ENCODE measurements at regions not wholly inside any gene's neighbourhood (a gene's known extent, or its start where the extent isn't known, plus 50 kb on each side); places are given as distances from the start of the nearest gene placed in this dataset.
"Not testable (repeated sequence)": the region's sequence is repeated elsewhere in the genome, so short reads cannot be mapped to it uniquely, and the experiment has no call there.

DNA sequence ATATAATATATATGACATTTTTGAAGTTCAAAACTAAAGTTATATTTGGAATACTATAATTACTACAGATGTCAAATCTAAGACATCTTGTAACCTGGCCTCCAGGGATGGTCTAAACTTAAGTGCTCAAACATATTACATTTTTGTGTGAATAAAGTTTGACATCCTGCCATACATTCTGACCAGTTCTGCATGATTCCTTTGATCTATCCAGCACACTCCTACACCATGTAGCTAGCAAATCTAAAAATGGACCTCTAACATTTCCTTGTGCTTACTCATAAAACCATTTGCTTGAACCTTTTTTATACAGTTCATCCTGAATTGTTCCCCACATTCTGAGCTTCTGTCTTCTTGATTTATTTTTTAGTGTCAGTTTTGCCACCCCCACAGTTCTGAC lies 294.3 kb upstream of the ZNF804A start:
- POLR2A ChIA-PET, result no interaction called here
- H3K4me1 Mint-ChIP-seq, result no peaks in the 10 kb centered on the region
- DNase-seq, result no peak
- no peaks in the 10 kb centered on the region for H3K27me3 Mint-ChIP-seq
- CTCF ChIA-PET, result no interaction called here
- no peak overlapping the region for H3K4me3 Mint-ChIP-seq
- no peaks in the 10 kb centered on the region for H3K36me3 Mint-ChIP-seq (ENCODE audit: low read depth)
- no peak overlapping the region for H3K27ac Mint-ChIP-seq
- H3K9me3 Mint-ChIP-seq, result no peaks in the 10 kb centered on the region

DNA sequence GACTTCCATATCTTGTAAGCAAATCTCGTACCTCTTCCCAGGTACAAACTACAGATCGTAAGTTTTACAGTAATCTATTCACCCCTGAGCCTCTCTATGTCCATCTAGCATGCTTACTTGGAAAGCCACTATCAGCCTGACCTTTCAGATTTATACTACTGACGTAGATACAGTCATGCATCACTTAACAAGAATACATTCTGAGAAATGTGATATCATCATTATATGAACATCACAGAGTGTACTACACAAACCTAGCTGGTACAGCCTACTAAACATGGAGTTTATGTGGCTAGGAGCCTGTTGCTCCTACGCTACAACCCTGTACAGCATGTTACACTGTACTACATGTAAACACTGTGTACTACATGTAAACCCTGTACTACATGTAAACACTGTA lies 293.2 kb upstream of the ZNF804A start:
- H3K9me3 Mint-ChIP-seq, result no peaks in the 10 kb centered on the region
- ChIA-PET POLR2A (no interaction called here), CTCF (no interaction called here)
- H3K27ac Mint-ChIP-seq, result no peak overlapping the region
- H3K4me1 Mint-ChIP-seq, result no peaks in the 10 kb centered on the region
- DNase-seq, result no peak
- H3K36me3 Mint-ChIP-seq (ENCODE audit: low read depth), result no peaks in the 10 kb centered on the region
- no peaks in the 10 kb centered on the region for H3K27me3 Mint-ChIP-seq
- H3K4me3 Mint-ChIP-seq, result no peak overlapping the region

DNA sequence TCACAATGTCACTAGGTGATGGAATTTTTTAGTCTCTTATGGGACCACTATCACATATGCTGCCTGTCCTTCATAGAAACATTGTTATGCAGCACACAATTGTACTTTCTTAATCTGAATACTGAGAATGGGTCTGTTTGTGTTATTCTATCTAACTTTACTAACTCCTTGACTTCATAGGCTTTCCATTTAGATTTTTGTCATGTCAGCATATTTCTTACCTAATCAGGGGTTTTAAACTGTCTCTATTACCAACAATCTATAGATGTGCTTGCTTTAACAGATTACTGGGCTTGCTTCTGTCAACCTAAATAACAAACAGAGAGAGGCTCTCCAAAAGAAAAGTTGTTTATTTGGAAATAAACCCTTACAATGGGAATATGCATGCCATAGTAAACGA lies 289.6 kb upstream of the ZNF804A start:
- Mint-ChIP-seq H3K4me1 (no peaks in the 10 kb centered on the region), H3K9me3 (no peaks in the 10 kb centered on the region), H3K27me3 (no peaks in the 10 kb centered on the region), H3K36me3 (ENCODE audit: low read depth) (no peaks in the 10 kb centered on the region), H3K27ac (no peak overlapping the region), H3K4me3 (no peak overlapping the region)
- CTCF ChIA-PET, result no interaction called here
- DNase-seq, result no peak
- POLR2A ChIA-PET, result no interaction called here

DNA sequence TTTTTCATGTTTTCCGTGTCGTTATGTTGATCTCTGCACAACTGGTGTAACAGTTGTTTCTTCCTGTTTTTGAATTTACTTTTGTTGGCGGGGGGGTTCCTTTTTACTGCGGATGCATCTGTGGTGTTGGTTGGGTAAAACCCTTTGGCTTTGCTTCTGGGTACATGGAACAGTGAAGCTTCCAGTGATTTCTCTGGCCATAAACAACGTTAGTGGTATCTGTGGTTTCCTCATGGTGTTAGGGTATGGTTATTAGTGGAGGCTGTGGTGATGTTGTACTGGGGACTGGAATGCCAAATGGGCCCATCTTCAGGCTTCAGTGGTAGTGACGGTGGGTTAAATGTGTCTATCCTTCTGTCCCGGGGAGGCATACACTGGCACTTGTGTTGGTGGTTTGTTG lies 285.4 kb upstream of the ZNF804A start:
- Mint-ChIP-seq H3K4me1 (no peaks in the 10 kb centered on the region), H3K36me3 (ENCODE audit: low read depth) (no peaks in the 10 kb centered on the region), H3K27ac (no peak overlapping the region), H3K4me3 (no peak overlapping the region), H3K27me3 (no peaks in the 10 kb centered on the region), H3K9me3 (no peaks in the 10 kb centered on the region)
- ChIA-PET CTCF (no interaction called here), POLR2A (no interaction called here)
- no peak for DNase-seq

DNA sequence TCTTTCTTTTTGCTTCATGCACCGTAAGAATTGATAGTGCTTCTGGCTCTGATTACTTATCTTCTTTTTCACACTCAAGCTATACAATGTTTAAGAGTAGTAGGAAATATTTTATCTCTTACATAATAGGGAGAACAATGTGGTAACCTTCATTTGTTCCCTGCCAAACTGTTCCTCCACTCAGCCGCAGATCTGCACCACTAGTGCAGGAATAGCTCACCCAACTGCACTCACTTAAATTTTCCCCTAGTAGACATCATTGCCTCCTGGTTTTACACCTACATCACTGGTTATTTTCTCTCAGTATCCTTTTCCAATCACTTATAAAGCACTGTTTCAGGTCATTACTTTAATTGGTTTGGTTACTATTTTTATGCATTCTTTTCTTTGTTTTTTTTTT lies 283.5 kb upstream of the ZNF804A start:
- H3K4me3 Mint-ChIP-seq, result no peak overlapping the region
- DNase-seq, result no peak
- no peaks in the 10 kb centered on the region for H3K27me3 Mint-ChIP-seq
- no peaks in the 10 kb centered on the region for H3K4me1 Mint-ChIP-seq
- CTCF ChIA-PET, result no interaction called here
- POLR2A ChIA-PET, result no interaction called here
- H3K9me3 Mint-ChIP-seq, result no peaks in the 10 kb centered on the region
- H3K36me3 Mint-ChIP-seq (ENCODE audit: low read depth), result no peaks in the 10 kb centered on the region
- no peak overlapping the region for H3K27ac Mint-ChIP-seq

DNA sequence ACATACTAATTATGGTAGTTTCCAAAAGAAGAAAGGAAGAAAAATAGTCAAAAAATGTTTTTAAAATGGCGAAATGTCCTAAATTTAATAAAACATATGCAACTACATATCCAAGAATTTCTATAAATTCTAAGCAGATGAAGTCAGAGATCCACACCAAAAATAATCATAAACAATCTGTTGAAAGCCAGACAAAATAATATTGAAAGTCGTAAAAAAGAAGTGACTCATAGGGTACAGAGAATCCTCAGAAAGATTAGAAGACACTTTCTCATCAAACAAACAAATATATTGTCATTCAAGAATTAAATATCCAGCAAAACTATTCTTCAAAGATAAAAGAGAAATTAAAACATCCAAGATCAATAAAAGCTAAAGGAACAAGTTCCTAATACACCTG lies 281.4 kb upstream of the ZNF804A start:
- no peak for DNase-seq
- no peak overlapping the region for H3K4me3 Mint-ChIP-seq
- POLR2A ChIA-PET, result no interaction called here
- no peaks in the 10 kb centered on the region for H3K9me3 Mint-ChIP-seq
- CTCF ChIA-PET, result no interaction called here
- no peaks in the 10 kb centered on the region for H3K36me3 Mint-ChIP-seq (ENCODE audit: low read depth)
- no peaks in the 10 kb centered on the region for H3K4me1 Mint-ChIP-seq
- no peak overlapping the region for H3K27ac Mint-ChIP-seq
- H3K27me3 Mint-ChIP-seq, result no peaks in the 10 kb centered on the region

DNA sequence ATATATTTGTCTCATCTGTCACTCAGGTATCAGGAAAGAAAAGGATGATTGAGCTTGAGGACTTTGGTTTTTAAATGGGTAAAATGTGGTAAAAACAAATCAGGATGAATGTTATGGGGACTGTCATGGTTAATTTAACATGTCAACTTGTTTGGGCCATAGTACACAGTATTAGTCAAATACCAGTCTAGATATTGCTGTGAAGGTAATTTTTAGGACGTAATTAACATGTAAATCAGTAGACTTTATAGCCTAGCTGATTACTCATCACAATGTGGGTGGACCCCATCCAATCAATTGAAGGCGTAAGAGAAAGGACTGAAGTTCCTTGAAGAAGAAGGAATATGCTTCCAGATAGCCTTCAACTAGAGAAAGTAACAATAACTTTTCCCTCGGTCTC lies 275.7 kb upstream of the ZNF804A start:
- Mint-ChIP-seq H3K4me3 (no peak overlapping the region), H3K27ac (no peak overlapping the region), H3K27me3 (no peaks in the 10 kb centered on the region), H3K36me3 (ENCODE audit: low read depth) (no peaks in the 10 kb centered on the region), H3K4me1 (no peaks in the 10 kb centered on the region), H3K9me3 (no peaks in the 10 kb centered on the region)
- POLR2A ChIA-PET, result no interaction called here
- CTCF ChIA-PET, result no interaction called here
- no peak for DNase-seq

DNA sequence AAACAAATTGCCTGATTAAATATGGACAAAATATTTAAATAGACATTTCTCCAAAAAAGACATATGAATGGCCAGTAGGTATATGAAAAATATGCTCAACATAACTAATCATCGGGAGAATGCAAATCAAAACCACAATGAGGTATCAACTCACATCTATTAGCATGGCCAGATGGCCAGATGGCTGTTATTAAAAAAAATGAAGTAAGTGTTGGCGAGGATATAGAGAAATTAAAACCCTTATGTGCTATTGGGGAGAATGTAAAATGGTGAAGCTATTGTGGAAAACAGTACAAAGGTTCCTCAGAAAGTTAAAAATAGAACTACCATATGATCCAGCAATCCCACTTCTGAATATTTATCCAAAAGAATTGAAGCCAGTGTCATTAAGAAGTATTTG lies 272.3 kb upstream of the ZNF804A start:
- no peak for DNase-seq
- ChIA-PET CTCF (no interaction called here), POLR2A (no interaction called here)

DNA sequence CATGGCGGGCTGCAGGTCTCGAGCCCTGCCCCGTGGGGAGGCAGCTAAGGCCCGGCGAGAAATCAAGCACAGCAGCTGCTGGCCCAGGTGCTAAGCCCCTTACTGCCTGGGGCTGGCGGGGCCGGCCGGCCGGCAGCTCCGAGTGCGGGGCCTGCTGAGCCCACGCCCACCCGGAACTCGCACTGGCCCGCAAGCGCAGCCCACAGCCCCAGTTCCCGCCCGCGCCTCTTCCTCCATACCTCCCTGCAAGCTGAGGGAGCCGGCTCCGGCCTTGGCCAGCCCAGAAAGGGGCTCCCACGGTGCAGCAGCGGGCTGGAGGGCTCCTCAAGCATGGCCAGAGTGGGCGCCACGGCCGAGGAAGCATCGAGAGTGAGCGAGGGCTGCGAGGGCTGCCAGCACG lies 270.5 kb upstream of the ZNF804A start:
- H3K27ac Mint-ChIP-seq; POLR2A ChIA-PET; H3K9me3 Mint-ChIP-seq; H3K36me3 Mint-ChIP-seq (ENCODE audit: low read depth); DNase-seq; H3K4me1 Mint-ChIP-seq; CTCF ChIA-PET; H3K4me3 Mint-ChIP-seq; H3K27me3 Mint-ChIP-seq: not testable (repeated sequence)

More for the DNA sequence above, 272.3 kb upstream of the ZNF804A start:
- Mint-ChIP-seq H3K27me3 (no peaks in the 10 kb centered on the region), H3K36me3 (ENCODE audit: low read depth) (no peaks in the 10 kb centered on the region), H3K4me3 (no peak overlapping the region), H3K9me3 (no peaks in the 10 kb centered on the region), H3K4me1 (no peaks in the 10 kb centered on the region), H3K27ac (no peak overlapping the region)

DNA sequence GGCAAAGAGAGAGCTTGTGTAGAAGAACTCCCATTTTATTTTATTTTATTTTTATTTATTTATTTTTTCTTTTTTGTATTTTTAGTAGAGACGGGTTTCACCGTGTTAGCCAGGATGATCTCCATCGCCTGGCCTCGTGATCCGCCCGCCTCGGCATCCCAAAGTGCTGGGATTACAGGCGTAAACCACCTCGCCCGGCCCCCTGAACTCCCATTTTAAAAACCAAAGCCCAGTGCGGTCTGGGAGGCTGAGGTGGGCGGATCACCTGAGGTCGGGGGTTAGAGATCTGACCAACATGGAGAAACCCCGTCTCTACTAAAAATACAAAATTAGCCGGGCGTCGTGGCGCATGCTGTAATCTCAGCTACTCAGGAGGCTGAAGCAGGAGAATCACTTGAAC lies 267.8 kb upstream of the ZNF804A start:
- H3K4me3 Mint-ChIP-seq; DNase-seq; H3K36me3 Mint-ChIP-seq (ENCODE audit: low read depth); H3K4me1 Mint-ChIP-seq; H3K27me3 Mint-ChIP-seq; POLR2A ChIA-PET; H3K27ac Mint-ChIP-seq; CTCF ChIA-PET; H3K9me3 Mint-ChIP-seq: not testable (repeated sequence)

DNA sequence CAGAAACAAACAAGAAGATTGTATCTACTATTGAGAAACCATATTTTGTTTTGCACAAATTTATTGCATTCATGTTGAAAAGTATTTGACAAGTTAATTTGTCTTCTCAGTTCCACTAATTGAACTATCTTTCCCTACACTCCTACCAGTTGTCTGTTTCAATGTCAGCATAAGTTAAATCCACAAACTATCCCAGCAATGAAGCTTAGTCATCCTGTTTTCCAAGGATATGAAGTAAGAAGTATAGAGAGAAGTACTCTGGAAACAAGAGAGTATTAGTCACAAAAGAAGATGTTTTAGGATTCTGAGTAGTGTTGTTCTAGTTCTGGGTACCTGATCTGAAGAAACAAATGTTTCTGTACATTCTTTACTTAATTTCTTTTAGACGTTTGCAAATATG lies 261.6 kb upstream of the ZNF804A start:
- Mint-ChIP-seq H3K27me3 (no peaks in the 10 kb centered on the region), H3K4me1 (no peaks in the 10 kb centered on the region), H3K27ac (no peak overlapping the region), H3K9me3 (no peaks in the 10 kb centered on the region), H3K4me3 (no peak overlapping the region), H3K36me3 (ENCODE audit: low read depth) (no peaks in the 10 kb centered on the region)
- CTCF ChIA-PET, result no interaction called here
- no peak for DNase-seq
- POLR2A ChIA-PET, result no interaction called here

DNA sequence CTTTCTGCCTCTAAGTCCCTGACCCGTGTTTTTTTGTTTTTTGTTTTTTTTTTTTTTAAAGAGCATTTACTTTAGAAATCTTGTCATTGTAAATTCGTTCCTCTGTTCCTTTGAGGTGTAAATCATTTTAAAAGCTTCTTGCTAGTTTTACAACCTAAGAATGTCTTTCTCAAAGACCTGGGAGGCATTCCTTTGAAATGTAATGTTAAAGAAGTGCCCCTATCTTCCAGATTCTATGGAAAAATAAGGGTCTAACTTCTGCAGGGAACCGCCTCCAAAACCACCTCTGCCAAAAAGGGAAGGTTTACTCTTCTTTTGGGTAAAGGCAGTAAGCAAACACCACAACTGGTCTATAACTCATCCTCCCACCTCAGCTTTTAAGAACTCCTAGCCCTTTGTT lies 259.6 kb upstream of the ZNF804A start:
- Mint-ChIP-seq H3K36me3 (ENCODE audit: low read depth) (no peaks in the 10 kb centered on the region), H3K4me3 (no peak overlapping the region), H3K27ac (no peak overlapping the region), H3K9me3 (no peaks in the 10 kb centered on the region), H3K27me3 (no peaks in the 10 kb centered on the region), H3K4me1 (no peaks in the 10 kb centered on the region)
- no peak for DNase-seq
- POLR2A ChIA-PET, result no interaction called here
- CTCF ChIA-PET, result no interaction called here

DNA sequence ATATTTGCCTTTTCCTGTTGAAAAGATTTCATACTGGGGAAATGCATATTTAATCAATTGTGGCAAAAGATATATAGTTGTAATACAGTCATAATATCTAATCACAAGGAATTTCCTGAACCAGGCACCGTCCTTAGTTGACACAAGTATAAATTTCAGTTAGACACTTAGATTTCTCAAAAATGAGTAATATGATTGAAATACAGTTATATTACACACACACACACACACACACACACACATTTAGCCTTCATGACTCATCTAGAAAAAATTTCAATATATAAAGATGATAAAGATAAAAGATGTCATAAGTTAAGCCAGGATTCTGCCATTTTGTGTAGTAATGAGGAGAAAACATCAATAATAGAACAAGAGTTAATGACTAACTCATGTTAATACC lies 258.4 kb upstream of the ZNF804A start:
- ChIA-PET CTCF (no interaction called here), POLR2A (no interaction called here)
- Mint-ChIP-seq H3K4me3 (no peak overlapping the region), H3K4me1 (no peaks in the 10 kb centered on the region), H3K27me3 (no peaks in the 10 kb centered on the region), H3K9me3 (no peaks in the 10 kb centered on the region), H3K36me3 (ENCODE audit: low read depth) (no peaks in the 10 kb centered on the region), H3K27ac (no peak overlapping the region)
- no peak for DNase-seq

DNA sequence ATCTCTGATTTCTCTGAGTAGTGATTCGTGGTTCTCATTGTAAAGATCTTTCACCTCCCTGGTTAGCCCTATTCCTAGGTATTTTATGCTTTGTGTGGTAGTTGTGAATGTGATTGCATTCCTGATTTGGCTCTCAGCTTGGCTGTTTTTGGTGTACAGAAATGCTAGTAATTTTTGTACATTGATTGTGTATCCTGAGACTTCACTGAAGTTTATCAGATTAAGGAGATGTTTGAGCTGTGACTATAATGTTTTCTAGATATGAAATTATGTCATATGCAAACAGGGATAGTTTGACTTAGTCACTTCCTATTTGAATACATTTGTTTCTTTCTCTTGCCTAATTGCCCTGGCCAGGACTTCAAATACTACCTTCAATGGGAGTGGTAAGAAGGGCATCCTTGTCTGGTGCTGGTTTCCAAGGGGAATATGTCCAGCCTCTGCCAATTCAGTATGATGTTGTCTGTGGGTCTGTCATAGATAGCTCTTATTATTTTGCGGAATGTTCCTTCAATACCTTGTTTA lies 251.9 kb upstream of the ZNF804A start:
- H3K4me3 Mint-ChIP-seq, result no peak overlapping the region
- ChIA-PET CTCF (interaction anchor here (0.6 kb wide), 1 partner anchor 438 kb away, joined by 4 read pairs; no protein-coding TSS in a partner anchor), POLR2A (no interaction called here)
- H3K27ac Mint-ChIP-seq, result no peak overlapping the region
- H3K36me3 Mint-ChIP-seq (ENCODE audit: low read depth), result no peaks in the 10 kb centered on the region
- peaks cover 5% of the 10 kb centered on the region for H3K9me3 Mint-ChIP-seq
- peaks cover 11% of the 10 kb centered on the region for H3K4me1 Mint-ChIP-seq
- H3K27me3 Mint-ChIP-seq, result no peaks in the 10 kb centered on the region
- no peak for DNase-seq

DNA sequence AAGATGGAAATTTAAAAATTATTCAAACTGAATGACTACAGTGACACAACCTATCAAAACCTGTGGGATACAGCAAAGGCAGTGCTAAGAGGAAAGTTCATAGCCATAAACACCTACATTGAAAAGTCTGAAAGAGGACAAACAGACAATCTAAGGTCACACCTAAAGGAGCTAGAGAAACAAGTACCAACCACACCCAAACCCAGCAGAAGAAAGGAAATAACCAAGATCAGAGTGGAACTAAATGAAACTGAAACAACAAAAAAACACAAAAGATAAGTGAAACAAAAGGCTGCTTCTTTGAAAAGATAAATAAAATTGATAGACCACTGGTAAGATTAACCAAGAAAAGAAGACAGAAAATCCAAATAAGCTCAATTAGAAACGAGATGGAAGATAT lies 247.2 kb upstream of the ZNF804A start:
- H3K27me3 Mint-ChIP-seq, result no peaks in the 10 kb centered on the region
- peaks cover 15% of the 10 kb centered on the region for H3K4me1 Mint-ChIP-seq
- peak overlapping the region; percentile 60 for H3K27ac Mint-ChIP-seq
- no peaks in the 10 kb centered on the region for H3K36me3 Mint-ChIP-seq (ENCODE audit: low read depth)
- DNase-seq, result no peak
- ChIA-PET CTCF (no interaction called here), POLR2A (no interaction called here)
- H3K9me3 Mint-ChIP-seq, result peaks cover 3% of the 10 kb centered on the region
- no peak overlapping the region for H3K4me3 Mint-ChIP-seq

Measured in activated CD4-positive, alpha-beta T cell treated with anti-CD3 and anti-CD28 coated beads, Interleukin-2, amount 10 ng/mL, durations not matched to agents 7 days and 5 days (primary cell).